Adrenal gland (tissue), 9 donors: ENCODE measurements at regions not wholly inside any gene's neighbourhood (a gene's known extent, or its start where the extent isn't known, plus 50 kb on each side); places are given as distances from the start of the nearest gene placed in this dataset.

Source experiments
- DNase-seq, 7 donors: peaks; one replicate each; pipeline ENCODE4 v3.0.0-alpha.2; 2019 to 2020
- H3K27ac ChIP-seq, 5 donors: fragments of 200-600 bp; sonication (generic) in 4 of 5; 1 replicate in 3 of 5; 2 replicates in 2 of 5; pipeline versions ENCODE4 v1.5.1 to v1.8.0; 2016 to 2020; ENCODE audit warnings: mild to moderate bottlenecking in 1 of 5
- H3K27me3 ChIP-seq: fragments of 200-600 bp; 2 replicates; pipeline ENCODE4 v1.8.0; 2021
- H3K36me3 ChIP-seq, 2 donors: fragments of 200-600 bp; replicated peaks in 1 of 2; 1 replicate in 1 of 2; 2 replicates in 1 of 2; pipeline versions ENCODE4 v1.5.1 to v1.8.0; 2018 to 2022
- H3K4me1 ChIP-seq, 2 donors: fragments of 200-600 bp; replicated peaks in 1 of 2; 1 replicate in 1 of 2; 2 replicates in 1 of 2; pipeline versions ENCODE4 v1.5.1 to v1.8.0; 2018 to 2021
- H3K4me3 ChIP-seq, 4 donors: fragments of 200-600 bp; sonication (generic) in 3 of 4; one replicate each; pipeline ENCODE4 v1.5.1; 2016 to 2018
- H3K9me3 ChIP-seq, 3 donors: fragments of 200-600 bp; sonication (generic) in 1 of 3; replicated peaks in 1 of 3; 1 replicate in 2 of 3; 2 replicates in 1 of 3; pipeline versions ENCODE4 v1.5.1 to v1.8.0; 2016 to 2021
- POLR2A ChIP-seq, 2 donors: fragments of 450-650 bp; IDR thresholded peaks; one replicate each; pipeline ENCODE4 v1.6.1; 2017; ENCODE audit warnings: antibody characterized with exemption in 2 of 2, mild to moderate bottlenecking in 2 of 2, moderate library complexity in 1 of 2
- WGBS, 4 donors: extraction: QIAGEN DNeasy Blood & Tissue Kit in 2 of 4; methylation state at CpG; one replicate each; pipeline versions ENCODE4 v1.1.5 to v1.1.7; 2013 to 2017; 5-methylcytosine and 5-hydroxymethylcytosine counted together
- intact Hi-C, 2 donors: fragments of 100-400 bp; cut with DNase I; formaldehyde crosslinking; loops; one replicate each; pipeline versions ENCODE4 v1.14.1 to v1.15.0; 2022 to 2023
- TF ChIP-seq, protein P1 (sequence below), 6 experiments: fragments of 450-650 bp in 4 of 6; fragments of 200-600 bp in 2 of 6; sonication (generic) in 1 of 6; IDR thresholded peaks; 1 replicate in 5 of 6; 2 replicates in 1 of 6; pipeline versions ENCODE4 v1.5.1 to v1.8.0; 2016 to 2021; ENCODE audit warnings: antibody characterized with exemption in 6 of 6, mild to moderate bottlenecking in 2 of 6, moderate library complexity in 1 of 6
- donor health status: healthy with polysubstance abuse.
- donor health status: Bipolar disorder and iron deficiency.
- donor health status: DM: yes; HTN: yes; CAD: no.
- donor health status: DM: no; HTN: no; CAD: no.
- donor health status: DM: no; HTN: no; CAD: no.

DNA sequence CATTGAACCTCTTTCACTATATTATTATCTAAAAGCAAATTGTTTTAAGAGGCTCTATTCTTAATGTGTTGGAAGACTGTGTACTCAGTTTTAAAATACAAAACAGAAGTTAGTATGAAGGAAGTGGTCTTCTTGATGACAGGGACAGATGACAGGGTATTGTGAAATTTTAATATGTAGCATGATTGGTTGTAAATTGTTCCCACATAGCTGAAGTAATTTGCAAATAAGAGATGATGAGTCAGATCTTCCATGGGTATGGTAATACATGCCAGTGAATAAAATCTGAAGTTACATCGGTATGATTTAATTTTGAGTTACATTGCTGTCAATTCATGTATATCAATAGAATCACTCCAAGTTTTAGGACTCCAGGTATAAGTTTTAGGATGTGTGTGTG, 454.8 kb downstream of the AEBP2 start:
- Histone ChIP-seq H3K9me3 (peaks cover 0 to 2% (median 0%) of the 10 kb centered on the region in 3 donors), H3K36me3 (no peaks in the 10 kb centered on the region), H3K4me3 (no peak overlapping the region), H3K27ac (no peak overlapping the region), H3K27me3 (no peaks in the 10 kb centered on the region), H3K4me1 (peaks cover 0 to 9% of the 10 kb centered on the region in 2 donors)
- TF ChIP-seq POLR2A (IDR thresholded peaks at IDR 0.05), result no peak
- TF ChIP-seq, protein P1, sequence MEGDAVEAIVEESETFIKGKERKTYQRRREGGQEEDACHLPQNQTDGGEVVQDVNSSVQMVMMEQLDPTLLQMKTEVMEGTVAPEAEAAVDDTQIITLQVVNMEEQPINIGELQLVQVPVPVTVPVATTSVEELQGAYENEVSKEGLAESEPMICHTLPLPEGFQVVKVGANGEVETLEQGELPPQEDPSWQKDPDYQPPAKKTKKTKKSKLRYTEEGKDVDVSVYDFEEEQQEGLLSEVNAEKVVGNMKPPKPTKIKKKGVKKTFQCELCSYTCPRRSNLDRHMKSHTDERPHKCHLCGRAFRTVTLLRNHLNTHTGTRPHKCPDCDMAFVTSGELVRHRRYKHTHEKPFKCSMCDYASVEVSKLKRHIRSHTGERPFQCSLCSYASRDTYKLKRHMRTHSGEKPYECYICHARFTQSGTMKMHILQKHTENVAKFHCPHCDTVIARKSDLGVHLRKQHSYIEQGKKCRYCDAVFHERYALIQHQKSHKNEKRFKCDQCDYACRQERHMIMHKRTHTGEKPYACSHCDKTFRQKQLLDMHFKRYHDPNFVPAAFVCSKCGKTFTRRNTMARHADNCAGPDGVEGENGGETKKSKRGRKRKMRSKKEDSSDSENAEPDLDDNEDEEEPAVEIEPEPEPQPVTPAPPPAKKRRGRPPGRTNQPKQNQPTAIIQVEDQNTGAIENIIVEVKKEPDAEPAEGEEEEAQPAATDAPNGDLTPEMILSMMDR (IDR thresholded peaks at IDR 0.05), result no peak
- 72 to 83% (median 79%) methylated on average over 1 of the region's 1 CpG for WGBS, 4 donors
- intact Hi-C loops, result no loop called here
- no peak for DNase-seq

DNA sequence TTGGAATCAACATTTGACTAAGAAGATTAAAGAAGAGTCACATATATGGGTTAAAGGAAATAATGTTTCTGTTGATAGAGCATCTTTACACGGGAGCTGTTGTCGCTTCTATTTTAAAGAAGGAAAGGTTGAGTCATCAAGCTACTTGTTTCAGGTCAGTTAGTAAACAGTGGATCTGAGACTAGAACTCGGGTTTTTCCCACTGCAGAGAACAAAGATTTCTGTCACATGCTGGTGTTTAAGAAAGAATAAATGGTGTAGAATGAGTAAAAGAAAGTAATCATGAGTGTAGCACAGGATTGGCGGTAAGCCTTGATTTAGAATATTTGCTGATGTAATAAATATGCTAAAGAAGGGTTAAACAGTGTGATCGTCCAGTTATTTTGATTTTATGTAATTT, 455.5 kb downstream of the AEBP2 start:
- DNase-seq, result no peak
- 57 to 71% (median 65%) methylated on average over 5 of the region's 5 CpGs for WGBS, 4 donors
- Histone ChIP-seq H3K27ac (no peak overlapping the region), H3K27me3 (no peaks in the 10 kb centered on the region), H3K36me3 (no peaks in the 10 kb centered on the region), H3K4me3 (no peak overlapping the region), H3K9me3 (peaks cover 0 to 6% (median 0%) of the 10 kb centered on the region in 3 donors), H3K4me1 (peaks cover 0 to 9% of the 10 kb centered on the region in 2 donors)
- intact Hi-C loops, result no loop called here
- no peak for TF ChIP-seq POLR2A (IDR thresholded peaks at IDR 0.05)
- TF ChIP-seq, protein P1 (IDR thresholded peaks at IDR 0.05), result no peak

DNA sequence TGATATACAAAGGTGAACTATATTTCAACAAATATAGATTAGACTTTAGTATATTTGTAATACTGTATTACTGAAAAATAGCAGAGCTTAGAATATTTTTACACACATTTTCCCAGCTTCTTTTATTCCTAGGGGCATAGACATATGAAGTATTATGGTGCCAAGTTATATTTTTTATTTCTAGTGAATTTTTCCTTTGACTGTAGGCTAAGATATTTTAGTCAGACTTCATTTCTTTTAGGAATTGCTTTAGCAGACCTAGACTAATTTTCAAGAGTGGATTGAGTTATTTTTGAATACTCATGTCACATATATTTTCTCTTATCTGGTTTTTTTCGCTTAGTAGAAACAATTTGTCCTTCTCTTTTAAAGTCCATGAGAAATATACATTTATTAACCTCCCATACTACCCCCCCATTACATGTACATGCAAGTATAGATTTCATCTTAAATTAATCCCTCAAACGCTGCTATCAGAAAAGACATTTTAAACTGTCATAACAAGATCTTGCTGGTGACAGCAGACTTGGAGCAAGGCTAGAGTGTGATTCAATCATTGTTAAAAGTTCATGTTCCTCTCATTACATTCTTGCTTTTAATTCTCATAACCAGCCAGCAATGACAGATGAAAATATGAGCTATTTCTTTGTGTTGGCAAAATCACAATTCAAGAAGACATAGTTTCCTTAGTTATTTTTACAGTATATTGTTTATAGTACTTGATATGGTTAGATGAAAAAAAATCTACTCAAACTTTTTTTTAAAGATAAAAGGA, 456.1 kb downstream of the AEBP2 start:
- H3K27ac ChIP-seq, result no peak overlapping the region
- peaks cover 0 to 6% (median 0%) of the 10 kb centered on the region in 3 donors for H3K9me3 ChIP-seq
- 21 to 31% (median 26%) methylated on average over 2 of the region's 2 CpGs for WGBS, 4 donors
- no peak for DNase-seq
- peaks cover 0 to 9% of the 10 kb centered on the region in 2 donors for H3K4me1 ChIP-seq
- no peaks in the 10 kb centered on the region for H3K36me3 ChIP-seq
- no peaks in the 10 kb centered on the region for H3K27me3 ChIP-seq
- intact Hi-C loops, result no loop called here
- no peak overlapping the region for H3K4me3 ChIP-seq
- TF ChIP-seq, protein P1 (IDR thresholded peaks at IDR 0.05), result no peak
- no peak for TF ChIP-seq POLR2A (IDR thresholded peaks at IDR 0.05)

DNA sequence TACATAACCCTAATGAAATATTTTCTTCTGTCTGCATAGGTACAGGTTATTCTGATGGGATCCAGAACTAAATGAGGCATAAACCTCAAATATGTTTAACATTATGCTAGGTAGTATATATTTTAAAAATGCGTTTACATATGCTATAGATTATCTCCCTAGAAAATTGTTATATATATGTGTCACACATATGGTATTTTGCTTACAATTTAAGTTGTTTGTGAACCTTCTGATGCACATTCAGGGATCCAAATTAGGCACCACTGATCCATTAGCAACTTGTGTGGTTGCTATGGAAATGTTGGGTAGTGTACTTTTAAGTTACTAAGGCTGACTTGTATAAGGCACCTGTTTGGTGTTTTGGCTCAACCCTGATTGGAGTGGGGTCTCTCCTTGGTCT, 456.7 kb downstream of the AEBP2 start:
- peaks cover 0 to 9% of the 10 kb centered on the region in 2 donors for H3K4me1 ChIP-seq
- no peaks in the 10 kb centered on the region for H3K27me3 ChIP-seq
- intact Hi-C loops, result no loop called here
- TF ChIP-seq, protein P1 (IDR thresholded peaks at IDR 0.05), result no peak
- TF ChIP-seq POLR2A (IDR thresholded peaks at IDR 0.05), result no peak
- no peak overlapping the region for H3K4me3 ChIP-seq
- peaks cover 0 to 6% (median 0%) of the 10 kb centered on the region in 3 donors for H3K9me3 ChIP-seq
- no peak overlapping the region for H3K27ac ChIP-seq
- no peaks in the 10 kb centered on the region for H3K36me3 ChIP-seq
- DNase-seq, result no peak
- WGBS, 4 donors, result 71 to 90% (median 88%) methylated on average over 1 of the region's 1 CpG
